GM12878 (cell line): ENCODE measurements at regions not wholly inside any gene's neighbourhood (a gene's known extent, or its start where the extent isn't known, plus 50 kb on each side); places are given as distances from the start of the nearest gene placed in this dataset.

Experiments used
- ATAC-seq: fragments of 200-7000 bp; cut with Tn5 transposase; 3 replicates; pipeline ENCODE4 v1.9.1; 2020; ENCODE audit warnings: mild to moderate bottlenecking, moderate library complexity
- BruUV-seq: library from RNA; stranded (reverse); fragments of 400-500 nt; replicated peaks from 2 replicates; lab custom pipeline; 2021; lab: Mats Ljungman, UMichigan
- CTCF ChIA-PET: fragments of 300-600 bp; sonication (Branson Sonifier 250); formaldehyde crosslinking; extraction: SDS; loops from one replicate; lab custom pipeline; 2021; ENCODE audit warnings: inconsistent platforms; lab: Yijun Ruan, JAX
- POLR2A ChIA-PET: fragments of 350-600 bp; formaldehyde crosslinking; extraction: SDS; loops from one replicate; lab custom pipeline; 2021; ENCODE audit warnings: inconsistent platforms; lab: Charles Lee
- RAD21 ChIA-PET: fragments of 300-600 bp; sonication (Branson Sonifier 250); formaldehyde crosslinking; loops from one replicate; lab custom pipeline; 2023; ENCODE audit warnings: antibody characterized with exemption; ENCODE audit not compliant: unreplicated experiment; lab: Charles Lee
- SMC1A ChIA-PET: fragments of 300-600 bp; sonication (Branson Sonifier 250); formaldehyde crosslinking; loops from one replicate; lab custom pipeline; 2023; ENCODE audit not compliant: unreplicated experiment, uncharacterized antibody; lab: Charles Lee
- DNase-seq: peaks from one replicate; pipeline ENCODE4 v3.0.0-alpha.2; 2011; ENCODE audit warnings: low read depth, low spot score
- FAIRE-seq: peaks from 3 replicates; lab custom pipeline; 2011; peaks lifted over from hg19 to GRCh38; lab: Jason Lieb, UNC
- H2AFZ ChIP-seq: 2 replicates; pipeline ENCODE4 v1.6.0; 2011; ENCODE audit warnings: low read depth, low read length, control low read depth; ENCODE audit not compliant: control insufficient read depth
- H3K27ac ChIP-seq: 2 replicates; pipeline ENCODE4 v1.5.1; 2011; ENCODE audit warnings: control low read depth; ENCODE audit not compliant: control insufficient read depth, insufficient read depth
- H3K27me3 ChIP-seq, 2 experiments: replicated peaks in 1 of 2; 2 replicates each; pipeline versions ENCODE4 v1.6.0 to v1.6.1; 2011; ENCODE audit warnings: low read length in 1 of 2; ENCODE audit not compliant: control insufficient read depth in 2 of 2, insufficient read depth in 2 of 2
- H3K36me3 ChIP-seq, 2 experiments: 2 replicates each; pipeline ENCODE4 v1.5.1; 2011; ENCODE audit warnings: low read length in 1 of 2; ENCODE audit not compliant: control insufficient read depth in 2 of 2, insufficient read depth in 2 of 2
- H3K4me1 ChIP-seq: 2 replicates; pipeline ENCODE4 v1.6.1; 2011; ENCODE audit warnings: mild to moderate bottlenecking, low read length, moderate library complexity, mixed read lengths; ENCODE audit not compliant: control insufficient read depth, insufficient read depth
- H3K4me2 ChIP-seq: 2 replicates; pipeline ENCODE4 v1.6.0; 2011; ENCODE audit warnings: control low read depth; ENCODE audit not compliant: control insufficient read depth, insufficient read depth
- H3K4me3 ChIP-seq: fragments of 200-600 bp; sonication (generic); 2 replicates; pipeline ENCODE4 v1.5.1; 2016
- H3K79me2 ChIP-seq: 2 replicates; pipeline ENCODE4 v1.6.0; 2011; ENCODE audit warnings: low read length; ENCODE audit not compliant: control insufficient read depth, insufficient read depth
- H3K9ac ChIP-seq: 2 replicates; pipeline ENCODE4 v1.8.0; 2011; ENCODE audit warnings: low read length, control low read depth, mixed read lengths; ENCODE audit not compliant: control insufficient read depth, insufficient read depth
- H3K9me3 ChIP-seq: replicated peaks from 3 replicates; pipeline ENCODE4 v1.5.1; 2011; ENCODE audit warnings: mild to moderate bottlenecking, low read length; ENCODE audit not compliant: control insufficient read depth, insufficient read depth
- H4K20me1 ChIP-seq: 2 replicates; pipeline ENCODE4 v1.6.0; 2011; ENCODE audit not compliant: control insufficient read depth, insufficient read depth
- BMI1 ChIP-seq: fragments of 450-650 bp; IDR thresholded peaks from 2 replicates; pipeline ENCODE4 v1.6.1; 2016; ENCODE audit warnings: mild to moderate bottlenecking, moderate library complexity, borderline replicate concordance
- BRCA1 ChIP-seq: IDR thresholded peaks from 2 replicates; pipeline ENCODE4 v1.6.1; 2011; ENCODE audit warnings: low read depth, low read length, improper control_type of control experiment
- E2F4 ChIP-seq: IDR thresholded peaks from 2 replicates; pipeline ENCODE4 v1.6.1; 2012; ENCODE audit warnings: low read depth, low read length, improper control_type of control experiment
- JUNB ChIP-seq: IDR thresholded peaks from 2 replicates; pipeline ENCODE4 v1.6.1; 2016; ENCODE audit warnings: antibody characterized with exemption, mild to moderate bottlenecking
- PKNOX1 ChIP-seq: fragments of 450-650 bp; IDR thresholded peaks from 2 replicates; pipeline ENCODE4 v1.6.1; 2016; ENCODE audit warnings: mild to moderate bottlenecking
- PRDM15 ChIP-seq: fragments of 450-650 bp; formaldehyde crosslinking; IDR thresholded peaks from 2 replicates; pipeline ENCODE4 v1.4.0; 2020; ENCODE audit warnings: mild to moderate bottlenecking, moderate library complexity
- SREBF1 ChIP-seq: IDR thresholded peaks from 2 replicates; pipeline ENCODE4 v1.6.1; 2012; ENCODE audit warnings: mild to moderate bottlenecking, low read length
- STAT3 ChIP-seq: IDR thresholded peaks from 2 replicates; pipeline ENCODE4 v1.6.1; 2011; ENCODE audit warnings: low read depth, low read length, improper control_type of control experiment
- TCF3 ChIP-seq: IDR thresholded peaks from 2 replicates; pipeline ENCODE4 v1.6.1; 2012; ENCODE audit warnings: low read depth, mild to moderate bottlenecking, low read length, borderline replicate concordance; ENCODE audit not compliant: insufficient read depth
- ZBTB11 ChIP-seq: fragments of 450-650 bp; formaldehyde crosslinking; IDR thresholded peaks from 2 replicates; pipeline ENCODE4 v1.5.0; 2022; ENCODE audit warnings: mild to moderate bottlenecking, missing genetic modification characterization
- ZBTB40 ChIP-seq: fragments of 450-650 bp; IDR thresholded peaks from 2 replicates; pipeline ENCODE4 v1.6.1; 2016; ENCODE audit warnings: mild to moderate bottlenecking, moderate library complexity, borderline replicate concordance
- WGBS: methylation state at CpG from one replicate; pipeline ENCODE4 v1.1.6; 2016; ENCODE audit warnings: low lambda C conversion rate; ENCODE audit not compliant: insufficient replicate concordance, insufficient coverage; ENCODE audit errors: missing lambda C conversion rate; 5-methylcytosine and 5-hydroxymethylcytosine counted together
- in situ Hi-C: fragments of 300-500 bp; cut with MboI; formaldehyde crosslinking; loops from 9 replicates; pipeline ENCODE4 v1.14.3; 2018; ENCODE audit warnings: mixed read lengths
- intact Hi-C: fragments of 100-400 bp; cut with micrococcal nuclease; formaldehyde crosslinking; loops from one replicate; pipeline ENCODE4 v1.14.2; 2022; ENCODE audit not compliant: unreplicated experiment

- Histone ChIP-seq H3K27ac (no peak overlapping the region), H3K79me2 (no peaks in the 10 kb centered on the region), H3K4me2 (no peak overlapping the region), H3K9me3 (no peaks in the 10 kb centered on the region; the same call in 2 of the 3 replicates), H3K27me3 (no peaks in the 10 kb centered on the region), H3K36me3 (no peaks in the 10 kb centered on the region), H3K9ac (no peak overlapping the region), H2AFZ (no peak overlapping the region), H3K4me1 (no peaks in the 10 kb centered on the region), H3K4me3 (no peak overlapping the region), H4K20me1 (no peaks in the 10 kb centered on the region)
- 89% methylated on average over 1 of the region's 1 CpG for WGBS
- ChIA-PET CTCF (no interaction called here), RAD21 (no interaction called here), SMC1A (no interaction called here), POLR2A (no interaction called here)
- in situ Hi-C loops (no loop called here), intact Hi-C loops (no loop called here)
- no TSS peak for BruUV-seq
- no peak for ATAC-seq
- DNase-seq = no peak
- FAIRE-seq = no peak
- no peak for TF ChIP-seq STAT3
- no peak for TF ChIP-seq SREBF1
- TF ChIP-seq ZBTB11 (CRISPR knock-in tag) = no peak
- TF ChIP-seq TCF3 = no peak
- TF ChIP-seq BMI1 = no peak
- no peak for TF ChIP-seq JUNB
- no peak for TF ChIP-seq PKNOX1
- TF ChIP-seq BRCA1 = no peak
- no peak for TF ChIP-seq PRDM15 (CRISPR knock-in tag)
- no peak for TF ChIP-seq ZBTB40
- no peak for TF ChIP-seq E2F4
These were observed 184.6 kb downstream of the ARHGAP12 start for GRCh38 chr10:31744025-31744424.
